ENCODE measurements at regions not wholly inside any gene's neighbourhood (a gene's known extent, or its start where the extent isn't known, plus 50 kb on each side); places are given as distances from the start of the nearest gene placed in this dataset.
A peak's percentile ranks its signal among the peaks of the same experiment; 100 is the strongest.

DNA sequence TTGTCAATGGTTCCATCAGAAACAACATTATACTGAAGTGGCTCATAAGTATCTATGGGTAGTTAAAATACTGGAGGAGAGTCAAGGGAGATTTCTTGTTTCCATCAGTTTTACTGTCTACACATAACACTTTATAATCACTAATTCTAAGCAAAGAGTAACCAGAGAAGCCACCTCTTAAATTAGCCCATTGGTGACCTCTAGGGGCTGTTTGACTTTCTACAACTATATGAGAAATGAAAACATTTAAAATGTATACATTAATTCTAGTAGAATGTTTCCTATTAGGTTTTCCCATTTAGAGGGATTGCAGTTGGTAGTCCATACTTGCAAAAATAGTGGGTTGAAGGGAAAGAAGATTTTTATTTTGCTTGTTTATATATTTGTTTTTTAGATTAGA, 504.3 kb downstream of the FAM181B start:
- H2BK12ac ChIP-seq (ENCODE audit: low read length) = no peak overlapping the region
- H3K9me3 ChIP-seq (ENCODE audit: insufficient read depth, low read depth, low read length) = no peaks in the 10 kb centered on the region
- H3K18ac ChIP-seq (ENCODE audit: low read length) = no peak overlapping the region
- H2AK5ac ChIP-seq (ENCODE audit: low read length) = no peak overlapping the region
- no peaks in the 10 kb centered on the region for H3K36me3 ChIP-seq (ENCODE audit: control insufficient read depth in 1 of 2, insufficient read depth in 2 of 2, low read length in 2 of 2)
- no peak overlapping the region for H3K9ac ChIP-seq (ENCODE audit: low read length)
- no peak overlapping the region for H3K4me3 ChIP-seq (ENCODE audit: low read depth, low read length)
- no peak overlapping the region for H2BK120ac ChIP-seq (ENCODE audit: insufficient read depth, low read length, poor library complexity)
- no peak overlapping the region for H3K4me2 ChIP-seq (ENCODE audit: low read length)
- H3K27ac ChIP-seq (ENCODE audit: low read depth, low read length) = no peak overlapping the region
- no peak overlapping the region for H3K23ac ChIP-seq (ENCODE audit: low read length)
- no peak overlapping the region for H2AFZ ChIP-seq (ENCODE audit: insufficient read depth, low read length, poor library complexity)
- no peak overlapping the region for H3K4ac ChIP-seq (ENCODE audit: low read depth, low read length)
- H3K4me1 ChIP-seq (ENCODE audit: control insufficient read depth in 1 of 2, insufficient read depth in 2 of 2, low read length in 2 of 2) = no peaks in the 10 kb centered on the region
- H3K14ac ChIP-seq (ENCODE audit: low read length) = no peak overlapping the region
- no peaks in the 10 kb centered on the region for H3K79me2 ChIP-seq (ENCODE audit: control insufficient read depth, insufficient read depth, low read length, poor library complexity)
- H3K27me3 ChIP-seq (ENCODE audit: insufficient read depth, low read length) = no peaks in the 10 kb centered on the region
- H4K8ac ChIP-seq (ENCODE audit: low read depth, low read length) = no peak overlapping the region
- H2BK5ac ChIP-seq (ENCODE audit: low read depth, low read length, poor library complexity) = no peak overlapping the region
- no peak overlapping the region for H4K91ac ChIP-seq (ENCODE audit: low read depth, low read length)
- H3K79me1 ChIP-seq (ENCODE audit: low read length) = no peaks in the 10 kb centered on the region
- peak in 1 of 2 donors; percentile 39 for DNase-seq
- no peak overlapping the region for H4K12ac ChIP-seq (ENCODE audit: low read depth, low read length)

DNA sequence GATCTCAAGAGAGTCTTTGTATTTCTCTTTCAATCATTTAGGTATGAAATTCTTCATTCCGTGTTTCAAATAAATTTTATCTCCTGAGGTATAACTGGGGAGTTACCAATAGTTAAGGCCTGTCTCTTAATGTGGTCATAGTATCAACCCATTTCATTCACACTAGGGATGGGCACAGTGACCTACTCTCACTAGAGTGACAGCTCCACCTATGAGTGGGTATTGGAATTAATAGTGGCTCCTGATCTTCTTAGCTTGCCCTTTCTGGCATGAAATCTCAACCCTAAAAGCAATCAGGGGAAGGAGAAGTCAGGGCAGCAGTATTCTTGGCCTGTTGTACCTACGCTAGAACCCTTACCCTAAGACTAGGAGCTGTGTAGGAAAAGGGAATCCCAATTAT, 507.7 kb downstream of the FAM181B start:
- no peaks in the 10 kb centered on the region for H3K79me2 ChIP-seq (ENCODE audit: control insufficient read depth, insufficient read depth, low read length, poor library complexity)
- WGBS (ENCODE audit: extremely low coverage, insufficient coverage, insufficient read length) = no CpG with 5 or more reads among the region's 2 CpGs
- no peak overlapping the region for H3K23ac ChIP-seq (ENCODE audit: low read length)
- no peak overlapping the region for H3K4me3 ChIP-seq (ENCODE audit: low read depth, low read length)
- H3K4ac ChIP-seq (ENCODE audit: low read depth, low read length) = no peak overlapping the region
- no peak overlapping the region for H3K4me2 ChIP-seq (ENCODE audit: low read length)
- H2AFZ ChIP-seq (ENCODE audit: insufficient read depth, low read length, poor library complexity) = no peak overlapping the region
- H2BK5ac ChIP-seq (ENCODE audit: low read depth, low read length, poor library complexity) = no peak overlapping the region
- H4K12ac ChIP-seq (ENCODE audit: low read depth, low read length) = no peak overlapping the region
- no peak overlapping the region for H3K14ac ChIP-seq (ENCODE audit: low read length)
- H3K9me3 ChIP-seq (ENCODE audit: insufficient read depth, low read depth, low read length) = no peaks in the 10 kb centered on the region
- no peak overlapping the region for H2AK5ac ChIP-seq (ENCODE audit: low read length)
- no peaks in the 10 kb centered on the region for H3K27me3 ChIP-seq (ENCODE audit: insufficient read depth, low read length)
- no peak overlapping the region for H3K18ac ChIP-seq (ENCODE audit: low read length)
- no peak overlapping the region for H4K8ac ChIP-seq (ENCODE audit: low read depth, low read length)
- H2BK120ac ChIP-seq (ENCODE audit: insufficient read depth, low read length, poor library complexity) = no peak overlapping the region
- H3K36me3 ChIP-seq (ENCODE audit: control insufficient read depth in 1 of 2, insufficient read depth in 2 of 2, low read length in 2 of 2) = no peaks in the 10 kb centered on the region
- H3K79me1 ChIP-seq (ENCODE audit: low read length) = no peaks in the 10 kb centered on the region
- no peak overlapping the region for H3K9ac ChIP-seq (ENCODE audit: low read length)
- H4K91ac ChIP-seq (ENCODE audit: low read depth, low read length) = no peak overlapping the region
- H3K27ac ChIP-seq (ENCODE audit: low read depth, low read length) = no peak overlapping the region
- H3K4me1 ChIP-seq (ENCODE audit: control insufficient read depth in 1 of 2, insufficient read depth in 2 of 2, low read length in 2 of 2) = no peaks in the 10 kb centered on the region
- no peak overlapping the region for H2BK12ac ChIP-seq (ENCODE audit: low read length)
- no peak for DNase-seq

DNA sequence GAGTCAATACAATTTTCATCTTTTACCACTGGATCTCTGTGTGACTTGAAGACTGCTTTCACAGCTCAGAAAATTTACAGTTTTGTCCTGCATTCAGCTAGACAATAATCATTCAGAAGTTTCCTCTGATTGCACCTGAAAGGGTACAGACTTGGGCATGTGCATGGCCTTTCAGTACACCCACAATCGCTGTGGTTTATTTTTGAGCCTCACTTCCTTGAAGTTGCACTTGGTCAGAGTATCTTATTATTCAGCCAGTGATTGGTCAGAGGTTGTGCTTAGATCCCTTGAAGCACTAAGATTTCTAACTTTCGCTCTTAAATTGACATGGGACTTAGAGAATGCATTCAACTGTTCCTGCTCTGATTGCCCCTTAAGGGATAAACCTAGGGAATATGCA, 508.2 kb downstream of the FAM181B start:
- no peak overlapping the region for H3K4me2 ChIP-seq (ENCODE audit: low read length)
- no peak for DNase-seq
- no peaks in the 10 kb centered on the region for H3K27me3 ChIP-seq (ENCODE audit: insufficient read depth, low read length)
- no peaks in the 10 kb centered on the region for H3K9me3 ChIP-seq (ENCODE audit: insufficient read depth, low read depth, low read length)
- H4K91ac ChIP-seq (ENCODE audit: low read depth, low read length) = no peak overlapping the region
- no peaks in the 10 kb centered on the region for H3K79me2 ChIP-seq (ENCODE audit: control insufficient read depth, insufficient read depth, low read length, poor library complexity)
- no peak overlapping the region for H3K23ac ChIP-seq (ENCODE audit: low read length)
- no peak overlapping the region for H2AFZ ChIP-seq (ENCODE audit: insufficient read depth, low read length, poor library complexity)
- H3K4ac ChIP-seq (ENCODE audit: low read depth, low read length) = no peak overlapping the region
- H3K27ac ChIP-seq (ENCODE audit: low read depth, low read length) = no peak overlapping the region
- no peak overlapping the region for H3K9ac ChIP-seq (ENCODE audit: low read length)
- H3K4me1 ChIP-seq (ENCODE audit: control insufficient read depth in 1 of 2, insufficient read depth in 2 of 2, low read length in 2 of 2) = no peaks in the 10 kb centered on the region
- H4K8ac ChIP-seq (ENCODE audit: low read depth, low read length) = no peak overlapping the region
- H3K79me1 ChIP-seq (ENCODE audit: low read length) = no peaks in the 10 kb centered on the region
- H2AK5ac ChIP-seq (ENCODE audit: low read length) = no peak overlapping the region
- H2BK120ac ChIP-seq (ENCODE audit: insufficient read depth, low read length, poor library complexity) = no peak overlapping the region
- no CpG with 5 or more reads among the region's 2 CpGs for WGBS (ENCODE audit: extremely low coverage, insufficient coverage, insufficient read length)
- H4K12ac ChIP-seq (ENCODE audit: low read depth, low read length) = no peak overlapping the region
- no peaks in the 10 kb centered on the region for H3K36me3 ChIP-seq (ENCODE audit: control insufficient read depth in 1 of 2, insufficient read depth in 2 of 2, low read length in 2 of 2)
- H2BK5ac ChIP-seq (ENCODE audit: low read depth, low read length, poor library complexity) = no peak overlapping the region
- no peak overlapping the region for H2BK12ac ChIP-seq (ENCODE audit: low read length)
- no peak overlapping the region for H3K18ac ChIP-seq (ENCODE audit: low read length)
- H3K4me3 ChIP-seq (ENCODE audit: low read depth, low read length) = no peak overlapping the region
- H3K14ac ChIP-seq (ENCODE audit: low read length) = no peak overlapping the region

DNA sequence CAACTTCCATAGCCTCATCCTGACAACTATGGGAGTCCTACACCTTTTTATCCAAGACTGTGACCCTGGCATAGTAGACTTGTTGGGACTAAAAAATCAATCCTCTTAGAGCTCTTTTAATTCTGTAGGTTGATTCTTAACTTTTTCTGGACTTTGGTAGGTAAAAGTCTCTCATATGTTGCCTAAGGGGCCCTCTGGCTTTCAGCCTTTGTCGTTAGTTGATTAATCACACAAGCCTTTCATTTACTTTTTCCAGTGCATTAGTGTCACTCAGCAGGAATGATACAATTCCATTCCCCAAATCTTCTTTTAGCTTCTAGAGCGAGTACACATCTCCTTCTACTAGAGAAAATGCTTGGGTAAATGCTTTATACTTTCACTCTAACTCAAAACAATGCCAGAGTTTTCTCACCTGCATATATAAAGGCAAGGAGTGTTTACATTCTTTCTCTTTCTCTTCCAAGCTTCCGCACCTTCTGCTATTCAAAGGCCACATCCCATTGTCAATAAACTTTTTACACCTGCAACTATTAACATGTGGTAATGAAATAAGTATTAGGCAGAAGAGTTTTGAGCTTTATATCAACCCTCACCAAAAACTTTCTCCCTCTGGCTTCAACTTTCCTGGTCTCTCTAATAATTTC, 516.6 kb downstream of the FAM181B start:
- no peak overlapping the region for H2AFZ ChIP-seq (ENCODE audit: insufficient read depth, low read length, poor library complexity)
- WGBS (ENCODE audit: extremely low coverage, insufficient coverage, insufficient read length) = no CpG with 5 or more reads among the region's 3 CpGs
- no peaks in the 10 kb centered on the region for H3K79me1 ChIP-seq (ENCODE audit: low read length)
- no peaks in the 10 kb centered on the region for H3K36me3 ChIP-seq (ENCODE audit: control insufficient read depth in 1 of 2, insufficient read depth in 2 of 2, low read length in 2 of 2)
- no peak overlapping the region for H3K4ac ChIP-seq (ENCODE audit: low read depth, low read length)
- no peaks in the 10 kb centered on the region for H3K4me1 ChIP-seq (ENCODE audit: control insufficient read depth in 1 of 2, insufficient read depth in 2 of 2, low read length in 2 of 2)
- H3K4me3 ChIP-seq (ENCODE audit: low read depth, low read length) = no peak overlapping the region
- no peak overlapping the region for H3K18ac ChIP-seq (ENCODE audit: low read length)
- H3K79me2 ChIP-seq (ENCODE audit: control insufficient read depth, insufficient read depth, low read length, poor library complexity) = no peaks in the 10 kb centered on the region
- no peak overlapping the region for H3K14ac ChIP-seq (ENCODE audit: low read length)
- H3K9me3 ChIP-seq (ENCODE audit: insufficient read depth, low read depth, low read length) = no peaks in the 10 kb centered on the region
- no peak overlapping the region for H4K8ac ChIP-seq (ENCODE audit: low read depth, low read length)
- no peak for DNase-seq
- no peak overlapping the region for H4K91ac ChIP-seq (ENCODE audit: low read depth, low read length)
- no peak overlapping the region for H3K4me2 ChIP-seq (ENCODE audit: low read length)
- no peak overlapping the region for H2BK5ac ChIP-seq (ENCODE audit: low read depth, low read length, poor library complexity)
- H2BK120ac ChIP-seq (ENCODE audit: insufficient read depth, low read length, poor library complexity) = no peak overlapping the region
- no peak overlapping the region for H4K12ac ChIP-seq (ENCODE audit: low read depth, low read length)
- no peak overlapping the region for H3K27ac ChIP-seq (ENCODE audit: low read depth, low read length)
- no peak overlapping the region for H2BK12ac ChIP-seq (ENCODE audit: low read length)
- no peak overlapping the region for H2AK5ac ChIP-seq (ENCODE audit: low read length)
- H3K9ac ChIP-seq (ENCODE audit: low read length) = no peak overlapping the region
- no peak overlapping the region for H3K23ac ChIP-seq (ENCODE audit: low read length)
- no peaks in the 10 kb centered on the region for H3K27me3 ChIP-seq (ENCODE audit: insufficient read depth, low read length)

Data from trophoblast cell (in vitro differentiated cells and primary cell).